ENCODE measurements at regions not wholly inside any gene's neighbourhood (a gene's known extent, or its start where the extent isn't known, plus 50 kb on each side); places are given as distances from the start of the nearest gene placed in this dataset.

DNA sequence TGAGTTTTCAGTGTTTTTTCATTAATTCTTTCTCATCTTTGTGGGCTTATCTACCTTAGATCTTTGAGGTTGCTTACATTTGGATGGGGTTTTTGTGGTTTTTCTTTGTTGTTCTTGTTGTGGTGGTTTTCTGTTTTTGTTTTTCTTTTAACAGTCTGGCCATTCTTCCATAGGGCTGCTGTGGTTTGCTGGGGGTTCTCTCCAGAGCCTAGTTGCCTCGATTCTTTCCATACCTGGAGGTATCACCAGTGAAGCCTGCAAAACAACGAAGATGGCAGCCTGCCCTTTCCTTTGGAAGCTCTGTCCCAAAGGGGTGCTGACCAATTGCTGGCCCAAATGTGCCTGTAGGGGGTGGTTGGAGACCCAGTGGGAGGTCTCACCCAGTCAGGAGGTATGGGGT is 168.6 kb upstream of the CLNK start:
- Histone ChIP-seq H3K4me1 (ENCODE audit: insufficient read depth, low read length, poor library complexity, severe bottlenecking) (no peaks in the 10 kb centered on the region), H3K27ac (ENCODE audit: low read depth, low read length, poor library complexity, severe bottlenecking) (no peak overlapping the region), H3K36me3 (ENCODE audit: insufficient read depth, low read length) (no peaks in the 10 kb centered on the region), H3K79me2 (ENCODE audit: insufficient read depth, low read depth, low read length) (no peaks in the 10 kb centered on the region), H3K9me2 (ENCODE audit: insufficient read depth, low read length) (no peaks in the 10 kb centered on the region), H4K20me1 (ENCODE audit: insufficient read depth, low read length) (no peaks in the 10 kb centered on the region), H3K4me3 (ENCODE audit: low read depth, low read length, poor library complexity, severe bottlenecking) (no peak overlapping the region), H2AFZ (ENCODE audit: low read length) (no peak overlapping the region), H3K9me3 (ENCODE audit: low read length) (no peaks in the 10 kb centered on the region), H3K4me2 (ENCODE audit: low read length) (no peak overlapping the region)
- BruUV-seq (replicated peaks), result no TSS peak
- intact Hi-C loops (cut with micrococcal nuclease; ENCODE audit: unreplicated experiment), result no loop called here
- DNase-seq (ENCODE audit: low spot score), result no peak
- CTCF ChIA-PET (ENCODE audit: unreplicated experiment), result no interaction called here
- TF ChIP-seq, protein P1, sequence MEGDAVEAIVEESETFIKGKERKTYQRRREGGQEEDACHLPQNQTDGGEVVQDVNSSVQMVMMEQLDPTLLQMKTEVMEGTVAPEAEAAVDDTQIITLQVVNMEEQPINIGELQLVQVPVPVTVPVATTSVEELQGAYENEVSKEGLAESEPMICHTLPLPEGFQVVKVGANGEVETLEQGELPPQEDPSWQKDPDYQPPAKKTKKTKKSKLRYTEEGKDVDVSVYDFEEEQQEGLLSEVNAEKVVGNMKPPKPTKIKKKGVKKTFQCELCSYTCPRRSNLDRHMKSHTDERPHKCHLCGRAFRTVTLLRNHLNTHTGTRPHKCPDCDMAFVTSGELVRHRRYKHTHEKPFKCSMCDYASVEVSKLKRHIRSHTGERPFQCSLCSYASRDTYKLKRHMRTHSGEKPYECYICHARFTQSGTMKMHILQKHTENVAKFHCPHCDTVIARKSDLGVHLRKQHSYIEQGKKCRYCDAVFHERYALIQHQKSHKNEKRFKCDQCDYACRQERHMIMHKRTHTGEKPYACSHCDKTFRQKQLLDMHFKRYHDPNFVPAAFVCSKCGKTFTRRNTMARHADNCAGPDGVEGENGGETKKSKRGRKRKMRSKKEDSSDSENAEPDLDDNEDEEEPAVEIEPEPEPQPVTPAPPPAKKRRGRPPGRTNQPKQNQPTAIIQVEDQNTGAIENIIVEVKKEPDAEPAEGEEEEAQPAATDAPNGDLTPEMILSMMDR (conservative IDR thresholded peaks at IDR 0.05; ENCODE audit: low read length), result no peak
- no peak for TF ChIP-seq EZH2phosphoT487 (IDR thresholded peaks at IDR 0.05; ENCODE audit: borderline replicate concordance, low read depth, low read length)
- POLR2A ChIA-PET, result interaction anchor here (0.7 kb wide), 1 partner anchor 1127 kb away, joined by 3 read pairs; no protein-coding TSS in a partner anchor

DNA sequence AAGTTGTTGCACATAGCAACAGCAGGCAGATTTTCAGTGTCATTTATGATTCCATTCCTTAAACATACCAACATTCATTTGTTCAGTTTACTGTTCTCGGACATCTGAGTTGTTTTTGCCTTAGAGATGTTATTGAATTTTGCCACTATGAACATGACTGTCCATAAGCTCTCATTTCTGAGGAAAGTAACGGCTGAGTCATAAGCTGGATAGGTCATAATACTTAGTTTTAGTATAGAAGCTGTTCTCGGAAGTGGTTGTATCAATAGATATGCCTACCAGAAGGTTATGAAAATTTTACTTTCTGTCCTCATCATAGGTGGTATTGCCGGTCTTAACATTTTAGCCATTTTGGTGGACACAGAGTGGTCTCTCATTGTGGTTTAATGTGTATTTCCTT is 157.1 kb upstream of the CLNK start:
- CTCF ChIA-PET (ENCODE audit: unreplicated experiment), result no interaction called here
- intact Hi-C loops (cut with micrococcal nuclease; ENCODE audit: unreplicated experiment), result no loop called here
- H3K9me2 ChIP-seq (ENCODE audit: insufficient read depth, low read length), result no peaks in the 10 kb centered on the region

DNA sequence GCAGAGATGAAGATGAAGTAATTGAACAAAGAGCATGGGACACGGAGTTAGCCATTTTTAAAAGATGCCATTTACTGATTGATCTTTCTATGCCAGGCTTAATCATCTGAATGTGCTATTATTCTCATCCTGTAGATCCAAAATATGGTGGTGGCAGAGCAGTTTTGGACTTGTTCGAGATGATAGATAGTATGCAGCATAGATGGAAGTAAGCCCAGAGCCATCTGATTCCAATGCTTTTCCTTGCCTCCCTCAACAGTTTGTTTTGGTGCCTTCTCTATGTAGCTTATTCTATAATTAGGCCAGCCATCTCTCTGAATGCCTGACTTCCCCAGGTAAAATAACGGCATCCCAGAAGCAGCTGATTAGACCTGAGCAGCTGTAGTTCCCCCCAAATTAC is 152.6 kb upstream of the CLNK start:
- Histone ChIP-seq H3K79me2 (ENCODE audit: insufficient read depth, low read depth, low read length) (no peaks in the 10 kb centered on the region), H3K9me2 (ENCODE audit: insufficient read depth, low read length) (no peaks in the 10 kb centered on the region), H2AFZ (ENCODE audit: low read length) (no peak overlapping the region), H3K4me3 (ENCODE audit: low read depth, low read length, poor library complexity, severe bottlenecking) (no peak overlapping the region), H3K27ac (ENCODE audit: low read depth, low read length, poor library complexity, severe bottlenecking) (no peak overlapping the region), H3K9me3 (ENCODE audit: low read length) (no peaks in the 10 kb centered on the region), H4K20me1 (ENCODE audit: insufficient read depth, low read length) (no peaks in the 10 kb centered on the region), H3K4me2 (ENCODE audit: low read length) (no peak overlapping the region), H3K36me3 (ENCODE audit: insufficient read depth, low read length) (no peaks in the 10 kb centered on the region), H3K4me1 (ENCODE audit: insufficient read depth, low read length, poor library complexity, severe bottlenecking) (peaks cover 4% of the 10 kb centered on the region)
- ChIA-PET CTCF (ENCODE audit: unreplicated experiment) (no interaction called here), POLR2A (interaction anchor here (0.7 kb wide), 1 partner anchor 372 kb away, joined by 3 read pairs; no protein-coding TSS in a partner anchor)
- DNase-seq (ENCODE audit: low spot score), result no peak
- no peak for TF ChIP-seq EZH2phosphoT487 (IDR thresholded peaks at IDR 0.05; ENCODE audit: borderline replicate concordance, low read depth, low read length)
- TF ChIP-seq, protein P1 (conservative IDR thresholded peaks at IDR 0.05; ENCODE audit: low read length), result no peak
- intact Hi-C loops (cut with micrococcal nuclease; ENCODE audit: unreplicated experiment), result no loop called here
- no TSS peak for BruUV-seq (replicated peaks)

More for the DNA sequence above, 157.1 kb upstream of the CLNK start:
- BruUV-seq (replicated peaks), result no TSS peak
- TF ChIP-seq EZH2phosphoT487 (IDR thresholded peaks at IDR 0.05; ENCODE audit: borderline replicate concordance, low read depth, low read length), result no peak
- TF ChIP-seq, protein P1 (conservative IDR thresholded peaks at IDR 0.05; ENCODE audit: low read length), result no peak
- H3K36me3 ChIP-seq (ENCODE audit: insufficient read depth, low read length), result no peaks in the 10 kb centered on the region
- H3K79me2 ChIP-seq (ENCODE audit: insufficient read depth, low read depth, low read length), result no peaks in the 10 kb centered on the region
- H3K4me2 ChIP-seq (ENCODE audit: low read length), result no peak overlapping the region
- no peak overlapping the region for H2AFZ ChIP-seq (ENCODE audit: low read length)
- H4K20me1 ChIP-seq (ENCODE audit: insufficient read depth, low read length), result no peaks in the 10 kb centered on the region
- POLR2A ChIA-PET, result interaction anchor here (0.6 kb wide), 1 partner anchor 20 kb away, joined by 4 read pairs; no protein-coding TSS in a partner anchor
- no peaks in the 10 kb centered on the region for H3K4me1 ChIP-seq (ENCODE audit: insufficient read depth, low read length, poor library complexity, severe bottlenecking)
- no peak overlapping the region for H3K27ac ChIP-seq (ENCODE audit: low read depth, low read length, poor library complexity, severe bottlenecking)
- no peaks in the 10 kb centered on the region for H3K9me3 ChIP-seq (ENCODE audit: low read length)
- no peak overlapping the region for H3K4me3 ChIP-seq (ENCODE audit: low read depth, low read length, poor library complexity, severe bottlenecking)
- no peak for DNase-seq (ENCODE audit: low spot score)
